Osteocyte (in vitro differentiated cells): ENCODE measurements at regions not wholly inside any gene's neighbourhood (a gene's known extent, or its start where the extent isn't known, plus 50 kb on each side); places are given as distances from the start of the nearest gene placed in this dataset.

ENCODE experiments used
- DNase-seq: peaks from one replicate; pipeline ENCODE4 v3.0.0; 2021; ENCODE audit warnings: mixed read lengths; ENCODE audit not compliant: unreplicated experiment; ENCODE audit errors: extremely low spot score
- H3K27ac Mint-ChIP-seq: one replicate; pipeline ENCODE4 v1.8.0; 2021; ENCODE audit warnings: mild to moderate bottlenecking, mixed read lengths; ENCODE audit not compliant: unreplicated experiment
- H3K27me3 Mint-ChIP-seq: one replicate; pipeline ENCODE4 v1.8.0; 2021; ENCODE audit warnings: mixed read lengths; ENCODE audit not compliant: unreplicated experiment
- H3K36me3 Mint-ChIP-seq: one replicate; pipeline ENCODE4 v1.8.0; 2021; ENCODE audit warnings: mixed read lengths; ENCODE audit not compliant: unreplicated experiment
- H3K4me1 Mint-ChIP-seq: one replicate; pipeline ENCODE4 v1.8.0; 2021; ENCODE audit warnings: mixed read lengths; ENCODE audit not compliant: unreplicated experiment
- H3K4me3 Mint-ChIP-seq: one replicate; pipeline ENCODE4 v1.8.0; 2021; ENCODE audit warnings: mild to moderate bottlenecking, moderate library complexity, mixed read lengths; ENCODE audit not compliant: unreplicated experiment
- H3K9me3 Mint-ChIP-seq: one replicate; pipeline ENCODE4 v1.8.0; 2021; ENCODE audit warnings: mixed read lengths; ENCODE audit not compliant: unreplicated experiment
- TF ChIP-seq, protein P1 (sequence below): fragments of 200-600 bp; sonication (generic); IDR thresholded peaks from 2 replicates; pipeline ENCODE4 v1.5.0; 2021; ENCODE audit warnings: antibody characterized with exemption, mild to moderate bottlenecking, moderate library complexity

DNA sequence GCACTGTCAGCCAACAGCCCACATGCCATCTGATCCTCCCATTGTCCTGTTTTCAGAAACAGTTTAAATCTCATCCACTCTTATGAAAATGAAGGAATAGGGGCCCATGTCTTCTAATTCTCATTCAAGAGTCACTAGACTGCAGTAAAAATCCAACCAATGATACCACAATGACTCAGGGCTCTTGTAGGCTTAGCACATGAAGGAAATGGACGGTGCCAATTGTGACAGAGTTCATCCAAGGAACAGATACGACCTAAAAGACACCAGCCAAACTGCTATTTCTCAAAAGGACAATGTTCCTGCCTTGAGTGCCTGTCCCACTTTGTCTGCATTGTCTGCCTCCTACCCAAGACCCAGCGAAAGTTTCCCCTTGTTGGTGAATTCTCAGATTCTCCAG lies 204.8 kb upstream of the COX10 start:
- no peak overlapping the region for H3K27ac Mint-ChIP-seq
- peaks cover 6% of the 10 kb centered on the region for H3K4me1 Mint-ChIP-seq
- H3K36me3 Mint-ChIP-seq: no peaks in the 10 kb centered on the region
- TF ChIP-seq, protein P1, sequence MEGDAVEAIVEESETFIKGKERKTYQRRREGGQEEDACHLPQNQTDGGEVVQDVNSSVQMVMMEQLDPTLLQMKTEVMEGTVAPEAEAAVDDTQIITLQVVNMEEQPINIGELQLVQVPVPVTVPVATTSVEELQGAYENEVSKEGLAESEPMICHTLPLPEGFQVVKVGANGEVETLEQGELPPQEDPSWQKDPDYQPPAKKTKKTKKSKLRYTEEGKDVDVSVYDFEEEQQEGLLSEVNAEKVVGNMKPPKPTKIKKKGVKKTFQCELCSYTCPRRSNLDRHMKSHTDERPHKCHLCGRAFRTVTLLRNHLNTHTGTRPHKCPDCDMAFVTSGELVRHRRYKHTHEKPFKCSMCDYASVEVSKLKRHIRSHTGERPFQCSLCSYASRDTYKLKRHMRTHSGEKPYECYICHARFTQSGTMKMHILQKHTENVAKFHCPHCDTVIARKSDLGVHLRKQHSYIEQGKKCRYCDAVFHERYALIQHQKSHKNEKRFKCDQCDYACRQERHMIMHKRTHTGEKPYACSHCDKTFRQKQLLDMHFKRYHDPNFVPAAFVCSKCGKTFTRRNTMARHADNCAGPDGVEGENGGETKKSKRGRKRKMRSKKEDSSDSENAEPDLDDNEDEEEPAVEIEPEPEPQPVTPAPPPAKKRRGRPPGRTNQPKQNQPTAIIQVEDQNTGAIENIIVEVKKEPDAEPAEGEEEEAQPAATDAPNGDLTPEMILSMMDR: no peak
- H3K4me3 Mint-ChIP-seq: no peak overlapping the region
- no peaks in the 10 kb centered on the region for H3K27me3 Mint-ChIP-seq
- peaks cover 10% of the 10 kb centered on the region for H3K9me3 Mint-ChIP-seq
- DNase-seq: no peak

DNA sequence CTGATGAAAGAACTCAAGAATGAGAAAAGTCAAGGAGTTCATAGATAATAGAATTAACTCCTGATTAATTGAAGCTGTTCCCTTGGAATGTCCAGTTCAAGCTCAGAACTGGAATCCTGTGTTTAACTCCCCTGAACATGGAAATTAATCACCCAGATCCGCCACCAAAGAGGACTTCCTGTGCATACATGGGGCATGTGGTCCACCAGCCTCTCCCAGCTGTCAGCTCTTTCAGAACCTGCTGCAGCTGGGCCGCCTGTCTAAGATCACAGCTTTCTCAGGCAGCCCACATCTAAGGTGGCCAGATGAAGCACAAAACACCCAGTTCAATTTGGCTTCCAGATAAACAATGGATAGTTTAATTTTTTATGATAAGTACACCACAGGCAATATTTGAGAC lies 203.7 kb upstream of the COX10 start:
- TF ChIP-seq, protein P1: no peak
- H3K9me3 Mint-ChIP-seq: peaks cover 10% of the 10 kb centered on the region
- no peak for DNase-seq
- H3K36me3 Mint-ChIP-seq: no peaks in the 10 kb centered on the region
- H3K4me1 Mint-ChIP-seq: peaks cover 9% of the 10 kb centered on the region
- H3K27ac Mint-ChIP-seq: no peak overlapping the region
- no peaks in the 10 kb centered on the region for H3K27me3 Mint-ChIP-seq
- H3K4me3 Mint-ChIP-seq: no peak overlapping the region

DNA sequence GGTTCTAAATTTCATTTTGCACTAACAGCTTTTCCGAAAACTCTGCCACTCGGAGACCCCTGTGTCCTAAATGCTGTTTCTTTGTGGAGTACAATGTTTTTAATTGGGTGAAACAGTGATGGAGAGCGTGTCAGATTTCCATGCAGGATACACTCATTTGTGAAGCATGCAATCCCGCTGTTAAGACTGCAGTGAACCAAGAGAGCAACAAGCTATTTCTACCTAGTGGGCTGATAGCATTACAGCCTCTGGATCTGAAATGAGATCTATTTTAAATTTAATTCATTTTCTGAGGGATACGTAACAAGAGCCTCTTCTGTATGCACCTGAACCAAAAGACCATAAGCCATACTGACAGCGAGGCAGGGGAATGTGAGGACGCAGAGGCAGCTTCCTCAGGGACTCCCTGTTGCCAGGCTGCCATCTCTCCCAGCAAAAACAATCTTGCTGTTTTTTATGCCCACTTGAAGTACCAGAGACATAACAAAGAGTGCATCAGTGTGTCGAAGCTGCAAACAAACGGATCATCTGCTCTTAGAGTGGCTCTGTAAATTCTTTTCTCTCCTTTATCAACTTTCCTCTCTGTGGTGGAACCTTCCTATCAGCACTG lies 199.9 kb upstream of the COX10 start:
- Mint-ChIP-seq H3K27ac (no peak overlapping the region), H3K36me3 (no peaks in the 10 kb centered on the region), H3K4me1 (peaks cover 9% of the 10 kb centered on the region), H3K9me3 (peaks cover 14% of the 10 kb centered on the region), H3K4me3 (no peak overlapping the region), H3K27me3 (no peaks in the 10 kb centered on the region)
- no peak for DNase-seq
- TF ChIP-seq, protein P1: no peak

DNA sequence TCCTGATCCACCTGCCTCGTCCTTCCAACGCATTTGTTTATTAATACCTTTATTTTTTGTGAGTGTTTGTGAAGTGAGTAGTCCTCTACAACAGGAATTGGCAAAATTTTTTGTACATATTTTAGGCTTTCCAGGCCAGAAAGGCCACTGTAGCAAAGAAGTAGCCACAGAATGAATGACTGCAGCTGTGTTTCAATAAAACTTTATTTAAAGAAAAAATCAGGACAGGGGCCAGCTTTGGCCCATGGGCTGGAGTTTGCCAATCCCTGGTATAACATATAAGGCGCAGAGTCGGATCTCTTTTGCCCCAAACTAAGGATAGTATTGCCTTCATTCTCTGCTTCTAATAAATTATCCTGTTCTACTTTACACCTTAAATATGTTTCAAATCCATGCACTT lies 198.0 kb upstream of the COX10 start:
- H3K27ac Mint-ChIP-seq: no peak overlapping the region
- no peak overlapping the region for H3K4me3 Mint-ChIP-seq
- peaks cover 14% of the 10 kb centered on the region for H3K9me3 Mint-ChIP-seq
- no peaks in the 10 kb centered on the region for H3K27me3 Mint-ChIP-seq
- DNase-seq: no peak
- TF ChIP-seq, protein P1: no peak
- no peaks in the 10 kb centered on the region for H3K36me3 Mint-ChIP-seq
- peaks cover 8% of the 10 kb centered on the region for H3K4me1 Mint-ChIP-seq

DNA sequence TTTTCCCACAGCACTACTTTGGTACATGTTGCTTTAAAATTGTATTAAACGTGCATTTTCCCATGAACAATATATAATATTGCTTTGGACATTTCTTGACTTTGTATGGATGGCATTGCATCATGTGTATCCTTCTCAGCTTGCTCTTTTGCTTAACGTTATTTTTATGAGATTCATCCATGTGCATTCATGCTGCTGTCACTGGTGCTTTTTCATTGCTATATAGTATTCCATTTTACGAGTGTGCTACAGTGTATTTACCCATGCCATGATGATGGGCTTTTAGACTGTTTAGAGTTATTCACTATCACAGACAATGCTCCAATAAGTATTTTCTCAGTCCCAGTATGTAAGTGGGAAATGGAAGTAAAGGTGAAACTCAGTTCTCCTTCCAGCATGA lies 195.2 kb upstream of the COX10 start:
- Mint-ChIP-seq H3K36me3 (no peaks in the 10 kb centered on the region), H3K4me3 (no peak overlapping the region), H3K27ac (no peak overlapping the region), H3K4me1 (peaks cover 8% of the 10 kb centered on the region), H3K27me3 (no peaks in the 10 kb centered on the region), H3K9me3 (peaks cover 3% of the 10 kb centered on the region)
- TF ChIP-seq, protein P1: no peak
- no peak for DNase-seq
